GM21360 (cell line): ENCODE measurements at regions not wholly inside any gene's neighbourhood (a gene's known extent, or its start where the extent isn't known, plus 50 kb on each side); places are given as distances from the start of the nearest gene placed in this dataset.
"Not testable (repeated sequence)": the region's sequence is repeated elsewhere in the genome, so short reads cannot be mapped to it uniquely, and the experiment has no call there.

ENCODE experiments used
- ATAC-seq: cut with Tn5 transposase; IDR thresholded peaks from one replicate; pipeline ENCODE4 v1.9.1; 2021; ENCODE audit warnings: mild to moderate bottlenecking, moderate library complexity; ENCODE audit not compliant: unreplicated experiment

DNA sequence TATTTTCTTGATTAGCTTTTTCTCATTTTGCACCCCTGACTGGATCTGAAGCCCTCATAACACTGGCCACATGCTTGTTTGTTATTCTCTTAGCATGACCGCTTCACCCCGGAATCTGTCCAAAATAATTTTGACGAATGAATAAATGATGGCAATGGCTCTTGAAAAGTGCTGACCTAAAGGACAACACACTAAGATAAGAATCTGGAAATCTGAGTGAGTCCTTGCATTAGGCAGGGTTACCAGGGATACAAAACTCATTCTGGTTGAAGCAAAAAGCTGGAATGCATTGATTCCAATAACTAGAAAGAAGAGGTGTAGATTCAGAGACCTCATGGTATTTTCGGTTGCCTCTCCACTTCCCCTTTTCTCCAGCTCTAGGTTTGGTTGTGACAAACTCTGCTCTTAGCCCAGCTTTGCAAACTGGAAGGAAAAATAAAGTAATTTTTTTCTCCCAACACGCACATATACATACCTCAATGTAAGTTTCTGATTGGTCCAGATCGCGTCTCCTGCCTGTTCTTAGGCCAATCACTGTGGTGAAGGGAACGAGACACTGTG is 157.4 kb downstream of the SKIDA1 start:
- ATAC-seq, result peak; percentile 74

- not testable (repeated sequence) for ATAC-seq
Observed at GRCh38 chr10:21366108-21366507, 159.4 kb downstream of the SKIDA1 start.

GRCh38 chr10:21364196-21365114 is 161.0 kb downstream of the SKIDA1 start:
- no peak for ATAC-seq

GRCh38 chr10:21363731-21364104 is 161.8 kb downstream of the SKIDA1 start:
- no peak for ATAC-seq

DNA sequence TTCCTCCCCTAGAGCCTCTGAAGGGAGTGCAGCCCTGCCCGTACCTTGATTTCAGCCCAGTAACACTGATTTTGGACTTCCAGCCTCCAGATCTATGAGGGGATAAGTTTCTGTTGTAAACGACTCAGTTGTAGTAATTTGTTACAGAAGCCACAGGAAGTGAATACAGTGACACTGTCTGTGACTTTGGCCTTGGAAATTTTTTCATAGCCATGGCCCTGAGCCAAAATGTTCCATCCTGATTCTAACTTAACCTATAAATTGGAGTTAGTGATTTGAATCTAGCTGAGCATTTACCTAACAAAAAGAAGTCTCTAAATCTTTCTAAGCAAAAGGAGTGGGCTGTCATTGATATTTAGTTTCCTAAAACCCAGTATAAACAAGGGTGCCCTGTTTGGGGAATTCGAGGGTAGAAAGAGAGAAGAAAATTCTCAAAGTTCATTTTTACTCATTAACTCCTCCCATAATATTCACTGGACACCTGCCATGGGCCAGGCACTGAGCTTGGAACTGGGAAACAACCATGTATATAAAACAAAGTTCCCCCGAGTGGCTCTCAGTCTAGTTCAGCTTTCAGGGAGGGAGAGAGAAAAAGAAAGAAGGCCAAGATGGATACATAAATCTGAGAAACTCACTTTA is 162.3 kb downstream of the SKIDA1 start:
- ATAC-seq, result no peak

GRCh38 chr10:21359202-21359601 is 166.3 kb downstream of the SKIDA1 start:
- no peak for ATAC-seq

DNA sequence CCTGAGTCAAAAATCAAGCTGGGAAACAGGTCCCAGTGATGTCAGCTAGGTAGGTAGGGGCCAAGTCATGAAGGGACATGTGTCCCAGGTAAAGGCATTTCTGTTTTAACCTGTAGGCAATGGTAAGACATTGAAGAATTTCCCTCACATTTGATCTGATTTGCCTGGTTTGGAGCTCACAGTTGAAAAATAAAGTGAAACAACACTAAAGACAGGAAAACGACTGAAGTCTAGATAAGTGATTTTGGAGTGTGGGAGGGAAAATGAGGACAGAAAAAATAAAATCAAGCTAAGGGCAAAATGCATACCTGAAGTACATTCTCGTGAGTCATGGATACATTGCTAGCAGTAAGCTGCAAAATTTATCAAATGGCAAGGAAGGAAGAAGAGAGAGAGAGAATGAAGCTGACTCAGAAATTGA is 169.9 kb downstream of the SKIDA1 start:
- no peak for ATAC-seq

GRCh38 chr10:21352886-21353285 is 172.6 kb downstream of the SKIDA1 start:
- ATAC-seq, result no peak

DNA sequence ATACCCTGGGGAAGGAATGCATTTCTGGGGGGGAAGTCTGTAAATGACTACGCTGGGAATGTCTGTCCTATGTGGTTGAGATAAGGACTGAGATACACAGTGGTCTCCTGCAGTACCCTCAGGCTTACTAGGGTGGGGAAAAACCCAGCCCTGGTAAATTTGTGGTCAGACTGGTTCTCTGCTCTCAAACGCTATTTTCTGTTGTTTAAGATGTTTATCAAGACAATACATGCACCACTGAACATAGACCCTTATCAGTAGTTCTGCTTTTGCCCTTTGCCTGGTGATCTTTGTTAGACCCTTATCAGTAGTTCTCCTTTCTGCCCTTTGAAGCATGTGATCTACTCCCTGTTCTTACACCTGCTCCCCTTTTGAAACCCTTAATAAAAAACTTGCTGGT is 173.9 kb downstream of the SKIDA1 start:
- ATAC-seq, result not testable (repeated sequence)

GRCh38 chr10:21349912-21350286 is 175.6 kb downstream of the SKIDA1 start:
- ATAC-seq, result no peak

GRCh38 chr10:21347785-21348170 is 177.7 kb downstream of the SKIDA1 start:
- no peak for ATAC-seq

DNA sequence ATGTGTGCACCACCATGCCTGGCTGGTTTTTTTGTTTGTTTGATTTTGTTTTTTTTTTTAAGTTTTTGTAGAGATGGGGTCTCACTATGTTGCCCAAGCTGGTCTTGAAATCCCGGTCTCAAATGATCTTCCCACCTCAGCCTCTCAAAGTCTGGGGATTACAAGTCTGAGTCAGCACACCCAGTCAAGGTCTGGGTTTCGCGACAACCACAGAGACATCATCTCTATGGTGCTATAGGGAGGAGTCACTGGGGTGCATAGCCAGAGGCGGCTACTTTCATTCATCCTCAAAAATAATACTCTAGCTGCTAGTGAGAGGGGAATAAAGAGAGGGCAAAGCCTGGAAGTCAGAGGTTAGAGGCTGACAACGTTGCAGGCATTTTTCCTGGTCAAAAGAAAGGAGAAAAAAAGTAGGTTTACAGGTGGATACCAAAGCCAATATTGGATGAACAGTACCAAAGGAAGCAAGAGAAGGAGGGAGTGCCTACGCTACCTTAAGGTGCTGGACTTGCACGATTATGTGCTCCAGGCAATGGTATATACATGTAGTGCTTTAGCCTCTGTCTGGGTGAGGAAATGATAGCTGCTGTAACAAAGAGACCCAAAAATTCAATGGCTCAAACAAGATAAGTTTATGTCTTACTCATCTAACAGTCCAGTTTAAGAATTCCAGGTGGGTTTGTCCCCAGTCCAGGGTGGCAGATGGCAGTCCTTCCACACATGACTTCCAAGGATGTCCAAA is 178.3 kb downstream of the SKIDA1 start:
- ATAC-seq, result no peak

GRCh38 chr10:21343087-21343486 is 182.4 kb downstream of the SKIDA1 start:
- no peak for ATAC-seq

- not testable (repeated sequence) for ATAC-seq
Observed at GRCh38 chr10:21342499-21342898, 183.0 kb downstream of the SKIDA1 start.

- ATAC-seq, result no peak
Observed at GRCh38 chr10:21340331-21340730, 185.2 kb downstream of the SKIDA1 start.

DNA sequence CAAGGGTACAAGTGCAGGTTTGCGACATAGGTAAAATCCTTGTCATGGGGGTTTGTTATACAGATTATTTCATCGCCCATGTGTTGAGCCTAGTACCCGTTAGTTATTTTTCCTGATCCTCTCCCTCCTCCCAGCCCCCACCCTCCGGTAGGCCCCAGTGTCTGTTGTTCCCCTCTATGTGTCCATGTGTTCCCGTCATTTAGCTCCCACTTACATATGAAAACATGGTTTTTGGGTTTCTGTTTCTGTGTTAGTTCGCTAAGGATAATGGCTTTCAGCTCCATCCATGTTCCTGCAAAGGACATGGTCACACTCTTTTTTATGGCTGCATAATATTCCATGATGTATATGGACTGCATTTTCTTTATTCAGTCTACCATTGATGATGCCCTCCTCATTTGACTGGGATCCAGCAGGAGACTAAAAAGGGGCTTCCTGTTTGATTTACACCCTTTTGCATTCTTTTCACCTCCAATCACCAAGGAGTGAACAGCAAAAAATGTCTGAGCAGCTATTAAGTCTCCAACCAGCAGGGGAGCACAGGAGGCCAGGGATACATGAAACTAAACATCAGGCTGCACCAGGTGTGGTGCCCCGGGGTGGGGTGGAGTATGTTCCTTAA is 188.2 kb downstream of the SKIDA1 start:
- ATAC-seq, result no peak

DNA sequence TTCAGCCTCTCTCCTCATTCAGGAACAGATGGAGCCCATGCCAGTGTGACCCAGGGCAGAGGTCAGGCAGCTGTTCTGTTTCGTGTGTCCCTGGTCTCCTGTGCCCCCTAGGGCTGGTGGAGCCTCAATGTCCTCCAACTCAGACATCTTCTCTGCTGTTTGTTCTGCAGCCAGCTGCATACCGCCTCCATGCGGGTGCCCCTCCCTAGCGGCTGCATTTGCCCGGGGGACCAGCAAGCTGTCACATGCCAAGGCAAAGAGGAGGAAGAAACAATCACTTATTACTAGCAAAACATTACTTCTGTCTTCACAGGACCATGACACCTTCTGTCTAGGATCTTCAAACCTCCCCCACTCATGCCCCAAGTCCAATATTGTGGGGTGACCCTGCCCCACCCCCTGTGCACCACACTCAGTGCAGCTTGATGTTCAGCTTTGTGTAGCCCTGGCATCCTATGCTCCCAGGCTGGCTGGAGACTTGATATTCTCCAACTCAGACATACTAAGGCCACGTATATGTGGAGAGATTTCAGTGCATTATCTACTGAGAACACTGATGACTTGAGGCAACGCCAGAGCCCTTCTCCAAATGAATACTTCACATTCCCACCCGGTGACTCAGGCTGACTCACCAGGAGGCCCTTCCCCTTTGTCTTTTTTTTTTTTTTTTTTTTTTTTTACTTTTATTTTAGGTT is 188.9 kb downstream of the SKIDA1 start:
- ATAC-seq, result no peak

DNA sequence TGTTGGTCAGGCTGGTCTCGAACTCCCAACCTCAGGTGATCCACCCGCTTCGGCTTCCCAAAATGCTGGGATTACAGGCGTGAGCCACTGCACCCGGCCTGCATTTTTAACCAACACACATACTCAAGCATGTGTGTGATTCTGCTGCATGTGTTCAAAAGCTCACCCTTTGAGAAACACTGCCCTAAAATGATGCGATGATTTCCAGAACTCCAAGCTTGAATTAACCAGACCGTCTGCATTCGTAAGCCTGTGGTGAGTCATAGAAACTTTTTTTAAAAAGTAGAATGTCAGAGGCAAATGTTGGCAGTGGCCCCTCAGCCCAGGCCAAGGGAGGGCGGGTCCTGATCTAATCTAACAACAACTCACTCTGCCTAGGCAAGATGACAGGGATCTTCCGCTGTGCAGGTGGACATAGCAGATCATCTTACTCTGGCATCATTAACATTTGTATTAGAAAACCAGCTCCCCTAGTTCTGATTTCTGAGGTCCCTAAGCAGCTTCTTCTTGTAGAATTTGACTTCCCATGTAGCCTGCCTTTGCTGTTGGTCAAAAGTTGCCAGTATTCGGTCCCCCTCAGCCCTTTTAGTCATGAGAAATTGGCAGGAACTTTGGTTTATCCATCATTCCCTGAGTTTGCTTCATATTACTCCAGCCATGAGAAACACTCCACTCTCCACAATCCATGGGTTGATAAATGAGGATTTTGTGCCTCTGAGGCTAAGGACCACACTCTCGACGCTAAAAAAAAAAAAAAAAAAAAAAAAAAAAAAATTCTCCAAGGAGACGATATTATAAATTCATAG is 190.4 kb downstream of the SKIDA1 start:
- ATAC-seq, result no peak

DNA sequence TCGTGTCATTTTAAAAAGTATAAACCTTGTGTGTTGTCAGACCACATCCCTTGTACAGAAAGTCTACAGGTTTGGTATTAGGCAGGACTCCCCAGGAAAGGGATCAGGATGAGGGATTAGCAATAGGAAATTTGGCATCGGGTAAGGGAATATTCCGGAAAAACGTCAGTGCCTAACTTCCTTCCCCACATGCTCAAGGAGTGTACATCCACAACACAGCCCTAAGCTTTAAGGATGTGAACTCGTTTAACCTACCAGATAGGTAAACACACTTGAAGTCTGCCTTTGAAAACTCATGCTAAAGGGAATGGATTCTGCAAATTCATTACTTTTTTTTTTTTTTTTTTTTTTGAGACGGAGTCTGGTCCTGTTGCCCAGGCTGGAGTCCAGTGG is 194.9 kb downstream of the SKIDA1 start:
- ATAC-seq, result no peak
